ENCODE measurements at regions not wholly inside any gene's neighbourhood (a gene's known extent, or its start where the extent isn't known, plus 50 kb on each side); places are given as distances from the start of the nearest gene placed in this dataset.

DNA sequence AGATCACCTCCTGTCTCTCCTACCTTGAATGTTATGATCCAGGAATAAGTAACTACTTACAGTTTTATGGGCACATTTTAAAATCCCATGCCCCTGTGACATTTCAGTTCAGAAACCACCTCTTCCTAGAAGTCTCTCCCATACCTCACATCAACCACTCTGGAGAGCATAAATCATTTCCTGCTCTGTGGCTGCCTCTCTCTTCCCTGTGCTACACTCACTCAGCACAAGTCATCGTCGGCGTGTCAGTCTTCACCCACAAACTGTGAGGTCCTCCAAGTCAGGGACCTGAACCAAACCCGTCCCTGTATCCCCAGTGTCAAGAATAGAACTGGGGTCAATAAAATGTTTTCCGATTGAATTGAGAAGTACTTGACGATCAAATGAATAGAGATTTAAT lies 863.3 kb downstream of the BCL11B start:
- no TSS peak for BruUV-seq (replicated peaks)
- CTCF ChIA-PET: no interaction called here
- dilution Hi-C loops (cut with MboI; ENCODE audit: extremely low pct_ligation_motif_present, low sequenced_read_pairs): no loop called here

GRCh38 chr14:98411154-98411553 lies 860.8 kb downstream of the BCL11B start:
- H3K4me1 ChIP-seq (ENCODE audit: control insufficient read depth, extremely low read depth, insufficient read depth, low read length): no peaks in the 10 kb centered on the region
- H2AFZ ChIP-seq (ENCODE audit: low read depth, low read length): no peak overlapping the region
- no peak overlapping the region for H3K9ac ChIP-seq (replicated peaks; ENCODE audit: extremely low read depth, insufficient read depth, low read length)
- no TSS peak for BruUV-seq (replicated peaks)
- no peaks in the 10 kb centered on the region for H3K79me2 ChIP-seq (ENCODE audit: control insufficient read depth, insufficient read depth, low read length)
- CTCF ChIA-PET: no interaction called here
- intact Hi-C loops (cut with micrococcal nuclease): no loop called here
- no peak overlapping the region for H3K4me2 ChIP-seq (ENCODE audit: insufficient read depth, low read length)
- H3K9me1 ChIP-seq (replicated peaks; ENCODE audit: control insufficient read depth, extremely low read depth, insufficient read depth, low read length): no peaks in the 10 kb centered on the region
- FAIRE-seq (no peak), DNase-seq (ENCODE audit: low read depth, low spot score) (no peak)
- no peaks in the 10 kb centered on the region for H3K36me3 ChIP-seq (ENCODE audit: control insufficient read depth in 2 of 2, extremely low read depth in 1 of 2, insufficient read depth in 2 of 2, low read length in 2 of 2)
- POLR2A ChIA-PET: no interaction called here
- H3K27me3 ChIP-seq (ENCODE audit: control insufficient read depth in 2 of 2, insufficient read depth in 2 of 2, low read length in 2 of 2): no peaks in the 10 kb centered on the region
- H3K9me3 ChIP-seq (replicated peaks; ENCODE audit: control insufficient read depth, insufficient read depth, low read length): peaks cover 4% of the 10 kb centered on the region
- no peak for TF ChIP-seq MAX (IDR thresholded peaks at IDR 0.05; ENCODE audit: insufficient read depth, insufficient read length)
- H4K20me1 ChIP-seq (replicated peaks; ENCODE audit: control insufficient read depth, extremely low read depth, insufficient read depth, low read length): no peaks in the 10 kb centered on the region
- no peak overlapping the region for H3K4me3 ChIP-seq (replicated peaks in 1 of 3; ENCODE audit: insufficient read depth in 1 of 3, low read depth in 1 of 3, low read length in 3 of 3)
- no peak overlapping the region for H3K27ac ChIP-seq (ENCODE audit: insufficient read depth, low read depth, low read length)
- dilution Hi-C loops (cut with MboI; ENCODE audit: extremely low pct_ligation_motif_present, low sequenced_read_pairs): no loop called here

More for the DNA sequence above, 863.3 kb downstream of the BCL11B start:
- intact Hi-C loops (cut with micrococcal nuclease): no loop called here
- Histone ChIP-seq H3K27me3 (ENCODE audit: control insufficient read depth in 2 of 2, insufficient read depth in 2 of 2, low read length in 2 of 2) (no peaks in the 10 kb centered on the region), H3K79me2 (ENCODE audit: control insufficient read depth, insufficient read depth, low read length) (no peaks in the 10 kb centered on the region), H3K27ac (ENCODE audit: insufficient read depth, low read depth, low read length) (no peak overlapping the region), H3K4me2 (ENCODE audit: insufficient read depth, low read length) (no peak overlapping the region), H3K4me3 (replicated peaks in 1 of 3; ENCODE audit: insufficient read depth in 1 of 3, low read depth in 1 of 3, low read length in 3 of 3) (no peak overlapping the region), H3K36me3 (ENCODE audit: control insufficient read depth in 2 of 2, extremely low read depth in 1 of 2, insufficient read depth in 2 of 2, low read length in 2 of 2) (no peaks in the 10 kb centered on the region), H4K20me1 (replicated peaks; ENCODE audit: control insufficient read depth, extremely low read depth, insufficient read depth, low read length) (no peaks in the 10 kb centered on the region), H3K4me1 (ENCODE audit: control insufficient read depth, extremely low read depth, insufficient read depth, low read length) (no peaks in the 10 kb centered on the region), H3K9ac (replicated peaks; ENCODE audit: extremely low read depth, insufficient read depth, low read length) (no peak overlapping the region), H3K9me1 (replicated peaks; ENCODE audit: control insufficient read depth, extremely low read depth, insufficient read depth, low read length) (no peaks in the 10 kb centered on the region), H3K9me3 (replicated peaks; ENCODE audit: control insufficient read depth, insufficient read depth, low read length) (peaks cover 5% of the 10 kb centered on the region), H2AFZ (ENCODE audit: low read depth, low read length) (no peak overlapping the region)
- no peak for DNase-seq (ENCODE audit: low read depth, low spot score)
- FAIRE-seq: no peak
- TF ChIP-seq JUN (IDR thresholded peaks at IDR 0.05; ENCODE audit: borderline replicate concordance, insufficient read depth, insufficient read length, low read depth) (no peak), EZH2 (IDR thresholded peaks at IDR 0.05; ENCODE audit: borderline replicate concordance, low read depth, low read length, severe bottlenecking) (no peak)
- TF ChIP-seq, protein P1, sequence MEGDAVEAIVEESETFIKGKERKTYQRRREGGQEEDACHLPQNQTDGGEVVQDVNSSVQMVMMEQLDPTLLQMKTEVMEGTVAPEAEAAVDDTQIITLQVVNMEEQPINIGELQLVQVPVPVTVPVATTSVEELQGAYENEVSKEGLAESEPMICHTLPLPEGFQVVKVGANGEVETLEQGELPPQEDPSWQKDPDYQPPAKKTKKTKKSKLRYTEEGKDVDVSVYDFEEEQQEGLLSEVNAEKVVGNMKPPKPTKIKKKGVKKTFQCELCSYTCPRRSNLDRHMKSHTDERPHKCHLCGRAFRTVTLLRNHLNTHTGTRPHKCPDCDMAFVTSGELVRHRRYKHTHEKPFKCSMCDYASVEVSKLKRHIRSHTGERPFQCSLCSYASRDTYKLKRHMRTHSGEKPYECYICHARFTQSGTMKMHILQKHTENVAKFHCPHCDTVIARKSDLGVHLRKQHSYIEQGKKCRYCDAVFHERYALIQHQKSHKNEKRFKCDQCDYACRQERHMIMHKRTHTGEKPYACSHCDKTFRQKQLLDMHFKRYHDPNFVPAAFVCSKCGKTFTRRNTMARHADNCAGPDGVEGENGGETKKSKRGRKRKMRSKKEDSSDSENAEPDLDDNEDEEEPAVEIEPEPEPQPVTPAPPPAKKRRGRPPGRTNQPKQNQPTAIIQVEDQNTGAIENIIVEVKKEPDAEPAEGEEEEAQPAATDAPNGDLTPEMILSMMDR (IDR thresholded peaks at IDR 0.05; ENCODE audit: extremely low read depth in 1 of 2, insufficient read depth in 1 of 2, low read depth in 1 of 2, low read length in 2 of 2): no peak
- POLR2A ChIA-PET: no interaction called here
